H1 (cell line): ENCODE measurements at regions not wholly inside any gene's neighbourhood (a gene's known extent, or its start where the extent isn't known, plus 50 kb on each side); places are given as distances from the start of the nearest gene placed in this dataset.

Source experiments
- ASH2L ChIP-seq: fragments of 200-600, 300-600 bp; sonication (generic); IDR thresholded peaks from one replicate; pipeline ENCODE4 v1.7.1; 2017; ENCODE audit warnings: low read length
- CHD1 ChIP-seq: IDR thresholded peaks from 2 replicates; pipeline ENCODE4 v1.6.1; 2012; ENCODE audit warnings: low read depth, low read length, improper control_type of control experiment
- CHD7 ChIP-seq: fragments of 300-600 bp; sonication (generic); IDR thresholded peaks from 2 replicates; pipeline ENCODE4 v1.7.1; 2012; ENCODE audit warnings: low read length, moderate library complexity, mild to moderate bottlenecking, inconsistent platforms; ENCODE audit not compliant: insufficient replicate concordance
- FOSL1 ChIP-seq: IDR thresholded peaks from 2 replicates; pipeline ENCODE4 v1.6.1; 2011; ENCODE audit warnings: mild to moderate bottlenecking, low read depth, low read length, moderate library complexity; ENCODE audit not compliant: insufficient read depth
- NRF1 ChIP-seq: IDR thresholded peaks from 2 replicates; pipeline ENCODE4 v1.6.1; 2011; ENCODE audit warnings: mild to moderate bottlenecking, low read depth, low read length, improper control_type of control experiment
- RFX5 ChIP-seq: IDR thresholded peaks from 2 replicates; pipeline ENCODE4 v1.6.1; 2011; ENCODE audit warnings: low read depth, low read length, improper control_type of control experiment, borderline replicate concordance

- no peak for TF ChIP-seq RFX5
- TF ChIP-seq NRF1, result no peak
- no peak for TF ChIP-seq FOSL1
- TF ChIP-seq CHD7, result no peak
- no peak for TF ChIP-seq ASH2L
- no peak for TF ChIP-seq CHD1
Measured at GRCh38 chr13:107220245-107220644, 652.3 kb upstream of the ARGLU1 start (continued).
